HG03025 (cell line): ENCODE measurements at regions not wholly inside any gene's neighbourhood (a gene's known extent, or its start where the extent isn't known, plus 50 kb on each side); places are given as distances from the start of the nearest gene placed in this dataset.

ENCODE experiments used
- ATAC-seq: cut with Tn5 transposase; IDR thresholded peaks from one replicate; pipeline ENCODE4 v1.9.1; 2021; ENCODE audit warnings: mild to moderate bottlenecking, moderate library complexity; ENCODE audit not compliant: unreplicated experiment, low FRiP score

- no peak for ATAC-seq
These were observed 270.9 kb downstream of the TLE3 start for GRCh38 chr15:69826819-69827175.

GRCh38 chr15:69827751-69828150 is 270.0 kb downstream of the TLE3 start:
- no peak for ATAC-seq

GRCh38 chr15:69828181-69828828 is 269.4 kb downstream of the TLE3 start:
- ATAC-seq, result no peak

DNA sequence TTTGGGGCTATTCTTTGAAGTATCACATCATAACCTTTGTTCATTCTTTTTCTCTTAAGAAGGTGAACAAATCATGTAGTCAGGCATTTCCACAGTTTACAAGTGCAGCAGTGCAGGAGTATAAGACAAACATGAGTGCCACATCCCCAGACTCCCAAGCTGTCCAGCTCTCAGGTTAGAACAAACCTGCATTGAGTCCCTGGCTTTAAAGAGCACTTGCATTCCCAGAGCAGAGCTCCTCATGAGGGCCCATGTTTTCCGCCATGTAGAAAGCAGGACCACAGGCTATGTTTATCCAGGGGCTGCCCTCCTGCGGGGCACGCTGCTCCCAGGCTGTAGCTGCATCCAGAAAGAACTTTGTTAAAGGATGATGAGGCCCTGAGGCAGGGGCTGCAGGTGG is 267.7 kb downstream of the TLE3 start:
- no peak for ATAC-seq

DNA sequence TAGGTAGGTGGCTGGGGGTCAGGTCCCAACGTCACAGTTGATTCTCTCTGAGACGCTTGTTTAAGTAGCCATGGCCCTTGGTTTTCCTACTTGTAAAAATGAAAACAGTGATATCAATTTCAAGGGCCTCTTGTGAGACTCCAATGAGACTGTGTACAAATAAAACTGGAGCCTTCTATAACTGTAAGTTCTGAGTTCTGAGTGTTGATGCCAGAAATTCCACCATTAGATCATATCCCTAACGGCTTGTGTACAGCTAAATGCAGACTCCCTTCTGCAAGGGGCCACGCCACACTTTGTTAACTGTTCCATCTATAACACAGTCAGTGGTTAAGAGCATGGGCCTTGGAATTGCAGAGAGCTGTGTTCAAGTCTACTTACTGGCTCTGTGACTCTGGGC is 267.3 kb downstream of the TLE3 start:
- no peak for ATAC-seq

- ATAC-seq, result no peak
These were observed 266.8 kb downstream of the TLE3 start for GRCh38 chr15:69830876-69831275.

DNA sequence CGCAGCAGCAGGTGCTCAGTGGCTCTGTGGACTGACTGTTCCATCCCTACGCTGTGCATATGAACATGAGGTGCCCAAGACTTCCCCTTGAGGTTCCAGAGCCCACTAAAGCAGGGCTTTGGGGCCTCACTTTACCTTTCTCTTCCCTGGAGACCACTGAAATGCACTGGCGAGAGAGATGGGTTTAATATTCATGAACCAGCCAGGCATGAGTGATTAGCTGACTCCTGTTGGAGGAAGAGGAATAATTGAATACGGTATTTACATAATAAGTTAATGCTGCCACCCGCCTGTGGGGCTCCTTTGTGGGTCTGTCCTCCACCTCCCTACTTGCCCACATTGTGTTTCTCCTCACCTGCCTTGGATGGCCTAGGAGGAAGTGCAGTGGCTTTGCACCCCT is 263.4 kb downstream of the TLE3 start:
- no peak for ATAC-seq

GRCh38 chr15:69834761-69835160 is 263.0 kb downstream of the TLE3 start:
- ATAC-seq, result no peak

DNA sequence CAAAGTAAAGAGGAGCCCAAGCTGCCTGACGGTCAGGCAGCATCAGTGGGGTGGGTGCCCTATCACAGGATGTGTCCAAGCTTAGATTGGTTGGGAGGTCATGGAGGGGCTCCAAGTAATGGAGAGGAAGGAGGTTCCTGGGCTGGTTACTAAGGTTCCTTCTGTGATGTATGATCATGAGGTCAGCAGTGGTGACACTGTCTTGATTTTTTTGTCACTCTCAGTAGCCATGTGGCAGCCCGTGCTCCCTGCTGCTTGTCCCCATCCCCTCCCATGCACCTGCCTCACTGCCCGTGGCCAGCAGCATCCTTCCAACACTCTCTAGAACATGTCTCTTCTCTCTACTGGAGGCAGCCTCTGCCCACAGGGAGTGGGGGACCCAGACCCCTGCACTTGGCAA is 261.7 kb downstream of the TLE3 start:
- ATAC-seq, result no peak

DNA sequence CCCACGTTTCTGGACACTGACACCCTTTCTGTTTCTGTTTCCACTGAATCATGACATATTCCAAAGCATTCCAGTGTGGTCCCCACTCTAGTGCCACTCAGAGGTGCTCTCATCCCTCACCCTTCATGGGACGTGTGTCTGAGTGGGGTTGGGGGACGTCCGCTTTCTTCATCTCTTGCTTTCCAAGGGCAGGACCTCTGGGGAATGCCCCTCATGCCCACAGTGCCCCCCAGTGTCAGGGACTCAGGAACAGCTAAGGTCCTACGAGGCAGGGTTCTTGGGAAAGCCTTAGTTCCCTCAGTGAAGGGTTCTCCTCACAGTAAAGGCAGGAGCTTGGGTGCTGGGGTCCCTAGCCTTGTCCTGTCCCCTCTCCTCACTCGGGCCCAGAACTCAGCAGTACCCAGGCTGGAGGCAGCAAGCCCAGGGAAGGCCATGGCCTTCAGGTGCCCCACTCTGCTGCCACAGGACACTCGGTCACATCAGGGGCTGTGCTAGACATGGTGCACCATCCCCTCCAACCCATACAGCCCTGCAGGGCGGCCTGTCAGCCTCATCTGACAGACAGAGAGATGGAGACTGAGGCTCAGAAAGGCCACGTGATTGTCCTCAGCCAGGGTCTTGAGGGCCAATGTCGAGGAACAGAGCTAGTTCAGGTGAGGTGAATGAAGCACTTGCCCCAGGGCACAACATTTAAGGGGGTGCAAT is 261.0 kb downstream of the TLE3 start:
- ATAC-seq, result no peak

- no peak for ATAC-seq
These were observed 259.4 kb downstream of the TLE3 start for GRCh38 chr15:69838338-69838737.

DNA sequence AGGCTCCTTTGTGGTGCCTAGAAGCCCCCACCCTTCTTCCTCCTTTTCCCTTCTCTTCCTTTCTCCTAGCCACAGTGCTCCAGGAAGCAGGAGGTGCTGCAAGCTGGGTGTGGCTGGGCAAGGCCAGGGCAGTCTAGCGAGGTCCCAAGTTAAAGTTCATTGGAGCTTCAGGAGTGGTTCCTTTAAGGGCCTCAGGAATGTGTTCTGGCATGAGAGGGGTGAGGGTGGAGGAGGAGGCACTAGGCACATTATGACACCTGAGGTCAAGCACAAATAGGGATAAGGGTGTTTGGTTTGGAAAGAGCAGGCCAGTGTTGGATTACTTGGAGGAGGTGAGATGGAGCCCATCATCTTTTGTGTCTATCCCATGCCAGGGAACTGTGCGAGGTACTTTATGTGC is 258.7 kb downstream of the TLE3 start:
- no peak for ATAC-seq

DNA sequence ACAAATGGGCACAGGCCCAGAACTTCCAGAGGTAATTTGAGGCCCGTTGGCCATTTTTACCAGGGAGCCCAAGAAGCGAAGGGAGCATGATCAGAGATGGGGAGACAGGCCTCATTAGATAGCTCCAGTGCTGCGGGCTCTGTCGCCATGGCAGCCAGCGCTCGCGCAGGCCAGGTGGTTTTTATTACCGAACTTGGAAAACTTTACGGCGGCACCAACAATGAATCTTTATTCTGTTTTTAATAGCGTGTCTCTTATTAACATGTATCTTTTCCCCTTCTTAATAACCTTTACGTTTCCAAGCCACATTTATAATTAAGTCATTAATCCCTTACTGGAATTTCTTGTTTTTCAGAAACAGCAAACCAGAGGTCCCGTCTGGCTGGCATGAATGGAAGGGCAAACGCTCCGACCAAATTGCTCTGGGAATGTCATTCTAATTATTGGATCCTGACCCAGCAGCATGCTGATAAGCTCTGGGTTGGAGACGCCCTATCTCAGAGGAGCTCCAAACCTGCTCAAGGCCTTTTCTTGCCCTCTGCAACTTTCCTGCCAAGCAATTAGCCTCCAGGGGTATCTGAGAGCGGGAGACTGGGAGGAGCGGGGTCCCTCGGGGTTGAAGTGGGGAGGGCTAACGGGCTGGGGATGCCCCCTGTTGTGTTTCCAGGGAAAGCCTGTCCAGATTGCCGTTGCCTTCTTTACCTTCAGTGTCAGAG is 256.4 kb downstream of the TLE3 start:
- no peak for ATAC-seq

GRCh38 chr15:69842851-69843250 is 254.9 kb downstream of the TLE3 start:
- no peak for ATAC-seq

DNA sequence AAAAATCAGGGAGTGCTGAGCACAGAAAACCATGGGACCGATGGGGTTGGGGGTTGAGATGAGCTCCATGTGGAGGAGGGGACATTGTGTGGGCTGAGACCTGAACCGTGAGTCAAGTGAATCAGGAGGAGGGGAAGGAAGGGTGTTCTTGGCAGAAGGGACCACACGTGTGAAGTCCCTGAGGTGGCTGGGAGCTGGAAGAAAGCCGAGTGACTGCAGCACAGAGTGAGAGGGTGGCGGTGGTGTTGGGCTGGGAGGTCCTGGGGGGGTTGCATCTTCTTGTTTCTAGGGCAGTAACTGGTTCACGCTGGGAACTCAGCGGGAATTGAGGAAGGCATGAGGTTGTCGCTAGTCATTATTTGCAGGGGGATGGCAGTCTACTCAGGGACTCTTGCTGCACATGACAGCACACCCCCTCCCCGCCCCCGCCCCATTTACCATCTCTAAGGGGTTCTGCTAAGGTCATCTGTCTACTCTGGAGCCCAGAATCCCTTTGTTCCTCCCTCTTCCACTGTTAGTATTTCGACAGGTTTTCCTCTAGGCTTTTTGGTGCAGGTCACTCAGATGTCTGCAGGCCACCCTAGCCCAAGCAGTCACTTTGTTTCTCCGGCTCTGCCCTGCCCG is 254.3 kb downstream of the TLE3 start:
- ATAC-seq, result no peak

GRCh38 chr15:69843900-69844304 is 253.8 kb downstream of the TLE3 start:
- ATAC-seq, result no peak

GRCh38 chr15:69845159-69845558 is 252.6 kb downstream of the TLE3 start:
- ATAC-seq, result no peak

GRCh38 chr15:69847625-69848024 is 250.1 kb downstream of the TLE3 start:
- ATAC-seq, result no peak

DNA sequence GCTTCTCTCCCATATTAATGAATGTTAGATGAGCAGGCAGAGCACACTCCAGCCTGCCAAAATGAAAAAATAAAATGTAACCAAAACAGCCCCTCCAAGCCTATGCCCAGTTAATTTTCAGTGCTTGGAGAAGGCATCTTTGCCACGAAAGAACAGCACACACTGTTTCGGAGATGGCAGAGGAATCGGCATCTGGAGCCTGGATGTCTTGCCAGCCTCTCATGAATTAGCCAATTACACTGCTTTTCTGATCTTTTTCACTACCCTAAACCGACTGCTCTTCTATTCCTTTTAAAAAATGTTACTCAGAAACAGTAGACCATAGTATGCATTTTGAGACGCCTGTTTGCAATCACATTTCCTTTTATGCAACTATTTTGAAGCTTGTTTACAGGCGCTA is 249.6 kb downstream of the TLE3 start:
- ATAC-seq, result no peak

DNA sequence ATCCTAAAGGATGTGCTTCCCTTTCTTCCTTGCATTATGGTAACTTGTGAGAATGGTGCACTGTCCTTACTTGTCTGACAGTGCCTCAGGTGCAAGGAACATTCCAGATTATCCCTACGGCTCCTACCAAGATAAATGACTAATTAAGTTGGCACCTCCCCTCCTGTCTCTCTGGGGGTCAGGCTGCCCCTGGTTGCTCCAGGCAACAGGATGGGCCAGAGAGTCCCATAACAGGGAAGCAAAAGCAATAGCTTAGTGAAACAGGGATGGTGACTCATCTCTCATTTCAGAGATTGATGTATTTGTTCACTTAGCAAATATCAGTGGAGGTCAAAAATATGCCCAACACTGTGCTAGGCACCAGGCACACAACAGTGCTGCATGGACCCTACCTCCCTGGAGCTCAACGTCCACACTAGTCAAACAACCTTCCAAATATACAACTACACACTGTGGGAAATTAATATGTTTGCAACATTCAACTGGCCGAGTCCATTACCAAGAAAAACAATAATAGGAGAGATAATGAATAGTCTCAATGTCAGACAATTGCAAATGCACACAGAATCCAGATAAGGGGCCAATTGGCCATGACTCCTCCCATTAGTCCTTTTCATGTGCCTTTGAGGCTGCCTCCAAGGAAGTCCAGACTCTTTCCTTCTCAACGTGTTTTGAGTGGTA is 249.0 kb downstream of the TLE3 start:
- no peak for ATAC-seq

DNA sequence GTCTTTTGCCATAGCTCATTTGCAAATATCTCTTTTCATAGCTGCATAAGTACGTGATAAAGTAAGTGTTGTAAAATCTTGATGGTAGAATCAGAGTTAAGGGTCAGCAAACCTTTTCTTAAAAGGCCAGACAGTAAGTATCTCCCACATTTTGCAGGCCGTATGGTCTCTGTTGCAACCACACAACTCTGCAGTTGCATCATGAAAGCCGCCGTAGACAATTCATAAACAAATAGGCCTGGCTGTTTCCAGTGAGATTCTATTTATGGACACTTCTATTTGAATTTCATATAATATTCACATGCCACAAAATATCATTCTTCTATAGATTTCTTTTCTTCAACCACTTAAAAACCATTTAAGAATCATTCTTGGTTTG is 248.5 kb downstream of the TLE3 start:
- no peak for ATAC-seq
